ENCODE measurements at regions not wholly inside any gene's neighbourhood (a gene's known extent, or its start where the extent isn't known, plus 50 kb on each side); places are given as distances from the start of the nearest gene placed in this dataset.
"Not testable (repeated sequence)": the region's sequence is repeated elsewhere in the genome, so short reads cannot be mapped to it uniquely, and the experiment has no call there.

- no peak overlapping the region for H3K4me3 ChIP-seq (ENCODE audit: low read depth, poor library complexity, severe bottlenecking)
- intact Hi-C loops (cut with DNase I; ENCODE audit: low total_unique reads), result no loop called here
- DNase-seq (ENCODE audit: low spot score in 2 of 2), result no peak
- WGBS, 2 donors, result 77 to 87% methylated on average over 4 of the region's 4 CpGs
- TF ChIP-seq CTCF (IDR thresholded peaks at IDR 0.05) (no peak), POLR2A (IDR thresholded peaks at IDR 0.05) (no peak)
Measured at GRCh38 chr5:101788797-101789196, 507.3 kb downstream of the SLCO4C1 start.

GRCh38 chr5:101785090-101785489 is 511.0 kb downstream of the SLCO4C1 start:
- no peak for TF ChIP-seq CTCF (IDR thresholded peaks at IDR 0.05)
- no peak for TF ChIP-seq POLR2A (IDR thresholded peaks at IDR 0.05)
- WGBS, 2 donors, result 41 to 49% methylated on average over 2 of the region's 2 CpGs
- DNase-seq (ENCODE audit: low spot score in 2 of 2), result no peak
- intact Hi-C loops (cut with DNase I; ENCODE audit: low total_unique reads), result no loop called here
- no peak overlapping the region for H3K4me3 ChIP-seq (ENCODE audit: low read depth, poor library complexity, severe bottlenecking)

- intact Hi-C loops (cut with DNase I; ENCODE audit: low total_unique reads), result no loop called here
- WGBS, 2 donors, result 58 to 79% methylated on average over 26 of the region's 26 CpGs
- no peak overlapping the region for H3K4me3 ChIP-seq (ENCODE audit: low read depth, poor library complexity, severe bottlenecking)
Measured at GRCh38 chr5:101783241-101784013, 512.7 kb downstream of the SLCO4C1 start.

GRCh38 chr5:101782352-101783103 is 513.6 kb downstream of the SLCO4C1 start:
- whole genome bisulfite sequencing, 2 donors, result 66 to 76% methylated on average over 10 of the region's 10 CpGs
- no peak for DNase-seq (ENCODE audit: low spot score in 2 of 2)
- no peak overlapping the region for H3K4me3 ChIP-seq (ENCODE audit: low read depth, poor library complexity, severe bottlenecking)
- intact Hi-C loops (cut with DNase I; ENCODE audit: low total_unique reads), result no loop called here
- TF ChIP-seq CTCF (IDR thresholded peaks at IDR 0.05) (no peak), POLR2A (IDR thresholded peaks at IDR 0.05) (no peak)

More at GRCh38 chr5:101783241-101784013, 512.7 kb downstream of the SLCO4C1 start:
- TF ChIP-seq POLR2A (IDR thresholded peaks at IDR 0.05) (no peak), CTCF (IDR thresholded peaks at IDR 0.05) (no peak)
- DNase-seq (ENCODE audit: low spot score in 2 of 2), result no peak

- no peak for DNase-seq (ENCODE audit: low spot score in 2 of 2)
- TF ChIP-seq CTCF (IDR thresholded peaks at IDR 0.05) (no peak), POLR2A (IDR thresholded peaks at IDR 0.05) (no peak)
- 30 to 43% methylated on average over 3 of the region's 3 CpGs for WGBS, 2 donors
- intact Hi-C loops (cut with DNase I; ENCODE audit: low total_unique reads), result no loop called here
- H3K4me3 ChIP-seq (ENCODE audit: low read depth, poor library complexity, severe bottlenecking), result no peak overlapping the region
Measured at GRCh38 chr5:101751105-101751504, 545.0 kb downstream of the SLCO4C1 start.

- H3K4me3 ChIP-seq (ENCODE audit: low read depth, poor library complexity, severe bottlenecking); DNase-seq (ENCODE audit: low spot score in 2 of 2); intact Hi-C loops (cut with DNase I; ENCODE audit: low total_unique reads): not testable (repeated sequence)
Measured at GRCh38 chr5:101743000-101743399, 553.1 kb downstream of the SLCO4C1 start.
